ENCODE measurements at regions not wholly inside any gene's neighbourhood (a gene's known extent, or its start where the extent isn't known, plus 50 kb on each side); places are given as distances from the start of the nearest gene placed in this dataset.

GRCh38 chr1:63205776-63206175 lies 116.6 kb upstream of the FOXD3 start:
- intact Hi-C loops (cut with micrococcal nuclease) = no loop called here
- H3K4me3 Mint-ChIP-seq = no peak overlapping the region
- ATAC-seq (no peak), DNase-seq (no peak)
- POLR2A ChIA-PET = no interaction called here
- CTCF ChIA-PET = no interaction called here
- TF ChIP-seq CTCF (IDR thresholded peaks at IDR 0.05) = no peak
- H3K27ac Mint-ChIP-seq = no peak overlapping the region
- H3K36me3 Mint-ChIP-seq (ENCODE audit: low read depth) = no peaks in the 10 kb centered on the region
- H3K9me3 Mint-ChIP-seq = no peaks in the 10 kb centered on the region
- H3K27me3 Mint-ChIP-seq = peaks cover 6% of the 10 kb centered on the region
- H3K4me1 Mint-ChIP-seq (ENCODE audit: low read depth) = no peaks in the 10 kb centered on the region

DNA sequence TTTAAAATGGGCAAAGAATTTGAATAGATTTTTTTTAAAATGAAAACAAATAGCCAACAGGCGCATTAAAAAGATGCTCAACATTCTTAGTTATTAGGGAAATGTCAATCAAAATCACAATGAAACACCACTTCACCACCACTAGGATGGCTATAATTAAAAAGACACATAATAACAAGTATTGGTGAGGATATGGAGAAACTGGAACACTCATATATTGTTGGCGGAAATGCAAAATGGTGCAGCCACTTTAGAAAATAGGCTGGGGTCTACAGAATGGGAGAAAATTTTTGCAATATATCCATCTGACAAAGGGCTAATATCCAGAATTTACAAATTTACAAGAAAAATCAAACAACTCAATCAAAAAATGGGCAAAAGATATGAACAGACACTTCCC lies 107.8 kb upstream of the FOXD3 start:
- no peaks in the 10 kb centered on the region for H3K36me3 Mint-ChIP-seq (ENCODE audit: low read depth)
- CTCF ChIA-PET = no interaction called here

DNA sequence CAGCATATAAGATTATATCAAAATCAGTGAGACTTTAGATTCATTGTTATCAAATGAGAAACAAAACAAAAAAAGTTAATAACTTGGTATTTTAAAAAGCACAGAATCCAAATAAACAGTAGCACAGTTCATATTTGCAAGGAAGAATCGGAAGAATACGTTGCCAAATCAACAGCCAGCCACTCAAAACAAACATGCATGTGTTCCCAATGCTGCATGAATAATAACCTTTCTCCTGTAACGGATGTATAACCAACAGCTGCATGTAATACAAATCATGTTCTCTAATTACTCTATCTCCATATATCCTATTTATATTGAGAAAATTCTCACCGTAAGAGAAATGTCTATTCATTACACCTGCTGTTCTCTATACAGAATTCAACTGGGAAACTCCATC lies 98.9 kb upstream of the FOXD3 start:
- intact Hi-C loops (cut with micrococcal nuclease) = no loop called here
- Mint-ChIP-seq H3K9me3 (no peaks in the 10 kb centered on the region), H3K4me3 (no peak overlapping the region), H3K4me1 (ENCODE audit: low read depth) (no peaks in the 10 kb centered on the region), H3K27ac (no peak overlapping the region), H3K27me3 (peaks cover 6% of the 10 kb centered on the region), H3K36me3 (ENCODE audit: low read depth) (no peaks in the 10 kb centered on the region)
- POLR2A ChIA-PET = no interaction called here
- CTCF ChIA-PET = no interaction called here
- ATAC-seq = no peak
- no peak for TF ChIP-seq CTCF (IDR thresholded peaks at IDR 0.05)
- DNase-seq = no peak

More for the DNA sequence above, 107.8 kb upstream of the FOXD3 start:
- peaks cover 9% of the 10 kb centered on the region for H3K27me3 Mint-ChIP-seq
- intact Hi-C loops (cut with micrococcal nuclease) = no loop called here
- ATAC-seq (no peak), DNase-seq (no peak)
- H3K4me3 Mint-ChIP-seq = no peak overlapping the region
- H3K4me1 Mint-ChIP-seq (ENCODE audit: low read depth) = no peaks in the 10 kb centered on the region
- no peak overlapping the region for H3K27ac Mint-ChIP-seq
- no peak for TF ChIP-seq CTCF (IDR thresholded peaks at IDR 0.05)
- POLR2A ChIA-PET = no interaction called here
- peaks cover 2% of the 10 kb centered on the region for H3K9me3 Mint-ChIP-seq

GRCh38 chr1:63230722-63231121 lies 91.6 kb upstream of the FOXD3 start:
- ChIA-PET CTCF (no interaction called here), POLR2A (no interaction called here)
- DNase-seq (no peak), ATAC-seq (no peak)
- Mint-ChIP-seq H3K9me3 (peaks cover 2% of the 10 kb centered on the region), H3K27ac (no peak overlapping the region), H3K4me1 (ENCODE audit: low read depth) (no peaks in the 10 kb centered on the region), H3K4me3 (no peak overlapping the region), H3K36me3 (ENCODE audit: low read depth) (no peaks in the 10 kb centered on the region), H3K27me3 (peaks cover 4% of the 10 kb centered on the region)
- intact Hi-C loops (cut with micrococcal nuclease) = no loop called here
- no peak for TF ChIP-seq CTCF (IDR thresholded peaks at IDR 0.05)

- POLR2A ChIA-PET = no interaction called here
- H3K27ac Mint-ChIP-seq = no peak overlapping the region
- peaks cover 2% of the 10 kb centered on the region for H3K9me3 Mint-ChIP-seq
- intact Hi-C loops (cut with micrococcal nuclease) = no loop called here
- no peaks in the 10 kb centered on the region for H3K4me1 Mint-ChIP-seq (ENCODE audit: low read depth)
- ATAC-seq = no peak
- no peak overlapping the region for H3K4me3 Mint-ChIP-seq
- DNase-seq = no peak
- no peaks in the 10 kb centered on the region for H3K36me3 Mint-ChIP-seq (ENCODE audit: low read depth)
- H3K27me3 Mint-ChIP-seq = peaks cover 9% of the 10 kb centered on the region
- TF ChIP-seq CTCF (IDR thresholded peaks at IDR 0.05) = no peak
- CTCF ChIA-PET = no interaction called here
Observed at GRCh38 chr1:63238721-63239120, 83.6 kb upstream of the FOXD3 start.

Measured in activated CD8-positive, alpha-beta T cell treated with anti-CD3 and anti-CD28 coated beads for 36 hours (primary cell).